Sigmoid colon (tissue), 6 donors: ENCODE measurements at regions not wholly inside any gene's neighbourhood (a gene's known extent, or its start where the extent isn't known, plus 50 kb on each side); places are given as distances from the start of the nearest gene placed in this dataset.
"Not testable (repeated sequence)": the region's sequence is repeated elsewhere in the genome, so short reads cannot be mapped to it uniquely, and the experiment has no call there.

Source experiments
- DNase-seq: peaks from one replicate; pipeline ENCODE4 v3.0.0-alpha.2; 2019
- H3K27ac ChIP-seq, 4 donors: fragments of 200-600 bp; sonication (generic); one replicate each; pipeline ENCODE4 v1.5.1; 2016 to 2019; ENCODE audit warnings: mild to moderate bottlenecking in 1 of 4
- H3K27me3 ChIP-seq, 3 donors: fragments of 200-600 bp; sonication (generic); one replicate each; pipeline ENCODE4 v1.5.1; 2019; ENCODE audit warnings: mild to moderate bottlenecking in 1 of 3
- H3K36me3 ChIP-seq, 4 donors: fragments of 200-600 bp; sonication (generic); one replicate each; pipeline ENCODE4 v1.5.1; 2016 to 2019
- H3K4me1 ChIP-seq, 4 donors: fragments of 200-600 bp; sonication (generic); one replicate each; pipeline ENCODE4 v1.5.1; 2017 to 2019
- H3K4me3 ChIP-seq, 4 donors: fragments of 200-600 bp; sonication (generic); one replicate each; pipeline ENCODE4 v1.5.1; 2017 to 2019; ENCODE audit warnings: mild to moderate bottlenecking in 2 of 4, moderate library complexity in 1 of 4
- H3K9me3 ChIP-seq, 4 donors: fragments of 200-600 bp in 3 of 4; sonication (generic) in 3 of 4; one replicate each; pipeline versions ENCODE4 v1.5.1 to v1.6.1; 2013 to 2019
- EP300 ChIP-seq, 4 donors: sonication (generic); formaldehyde crosslinking; IDR thresholded peaks; one replicate each; pipeline ENCODE4 v1.6.1; 2017; ENCODE audit warnings: antibody characterized with exemption in 4 of 4
- POLR2A ChIP-seq, 2 donors: fragments of 450-650 bp; IDR thresholded peaks; one replicate each; pipeline ENCODE4 v1.6.1; 2016; ENCODE audit warnings: antibody characterized with exemption in 2 of 2, mild to moderate bottlenecking in 2 of 2, moderate library complexity in 2 of 2
- POLR2AphosphoS5 ChIP-seq, 4 donors: sonication (generic); formaldehyde crosslinking; IDR thresholded peaks; one replicate each; pipeline ENCODE4 v1.6.1; 2017; ENCODE audit warnings: antibody characterized with exemption in 4 of 4
- WGBS, 2 donors: extraction: QIAGEN DNeasy Blood & Tissue Kit; methylation state at CpG; one replicate each; pipeline ENCODE4 v1.1.7; 2013; 5-methylcytosine and 5-hydroxymethylcytosine counted together
- intact Hi-C: fragments of 100-400 bp; cut with DNase I; formaldehyde crosslinking; loops from one replicate; pipeline ENCODE4 v1.15.1; 2023
- TF ChIP-seq, protein P1 (sequence below), 4 experiments: fragments of 450-650 bp in 3 of 4; fragments of 200-600 bp in 1 of 4; IDR thresholded peaks; one replicate each; pipeline ENCODE4 v1.5.1; 2016 to 2019; ENCODE audit warnings: antibody characterized with exemption in 4 of 4, mild to moderate bottlenecking in 3 of 4, moderate library complexity in 2 of 4
- donor health status: healthy with polysubstance abuse.
- donor health status: healthy.

GRCh38 chr10:130265542-130265941, 129.4 kb downstream of the GLRX3 start:
- intact Hi-C loops = no loop called here
- H3K9me3 ChIP-seq = no peaks in the 10 kb centered on the region

DNA sequence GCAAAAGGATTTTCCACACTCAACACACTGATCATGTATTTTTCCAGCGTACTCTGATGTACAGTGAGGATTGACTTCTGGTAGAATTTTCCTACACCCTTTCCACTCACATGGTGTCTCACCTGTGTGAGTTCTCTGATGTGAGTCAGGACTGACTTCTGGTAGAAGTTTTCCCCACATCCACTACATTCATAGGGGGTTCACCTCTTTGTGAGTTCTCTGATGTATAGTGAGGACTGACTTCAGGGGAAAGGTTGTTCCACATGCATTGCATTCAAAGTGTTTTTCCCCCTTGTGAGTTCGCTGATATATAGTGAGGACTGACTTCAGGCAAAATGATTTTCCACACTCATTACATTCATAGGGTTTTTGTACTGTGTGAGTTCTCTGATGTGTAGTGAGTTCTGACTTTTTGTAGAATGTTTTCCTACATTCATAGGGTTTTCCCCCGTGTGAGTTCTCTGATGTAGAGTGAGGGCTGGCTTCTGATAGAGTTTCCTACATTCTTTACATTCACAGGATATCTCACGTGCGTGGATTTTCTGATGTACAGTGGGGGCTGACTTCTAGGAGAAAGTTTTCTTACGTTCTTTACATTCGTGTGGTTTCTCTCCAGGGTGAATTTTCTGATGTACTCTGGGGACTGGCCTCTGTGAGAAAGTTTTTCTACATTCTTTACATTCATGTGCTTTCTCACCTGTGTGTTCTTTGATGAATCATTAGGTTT, 146.5 kb downstream of the GLRX3 start:
- WGBS, 2 donors = 82% methylated on average over 7 of the region's 7 CpGs
- Histone ChIP-seq H3K36me3 (no peaks in the 10 kb centered on the region), H3K27ac (no peak overlapping the region), H3K27me3 (no peaks in the 10 kb centered on the region), H3K9me3 (peaks cover 25 to 67% (median 56%) of the 10 kb centered on the region in 4 donors), H3K4me3 (no peak overlapping the region), H3K4me1 (no peaks in the 10 kb centered on the region)
- DNase-seq = no peak
- intact Hi-C loops = no loop called here
- TF ChIP-seq, protein P1, sequence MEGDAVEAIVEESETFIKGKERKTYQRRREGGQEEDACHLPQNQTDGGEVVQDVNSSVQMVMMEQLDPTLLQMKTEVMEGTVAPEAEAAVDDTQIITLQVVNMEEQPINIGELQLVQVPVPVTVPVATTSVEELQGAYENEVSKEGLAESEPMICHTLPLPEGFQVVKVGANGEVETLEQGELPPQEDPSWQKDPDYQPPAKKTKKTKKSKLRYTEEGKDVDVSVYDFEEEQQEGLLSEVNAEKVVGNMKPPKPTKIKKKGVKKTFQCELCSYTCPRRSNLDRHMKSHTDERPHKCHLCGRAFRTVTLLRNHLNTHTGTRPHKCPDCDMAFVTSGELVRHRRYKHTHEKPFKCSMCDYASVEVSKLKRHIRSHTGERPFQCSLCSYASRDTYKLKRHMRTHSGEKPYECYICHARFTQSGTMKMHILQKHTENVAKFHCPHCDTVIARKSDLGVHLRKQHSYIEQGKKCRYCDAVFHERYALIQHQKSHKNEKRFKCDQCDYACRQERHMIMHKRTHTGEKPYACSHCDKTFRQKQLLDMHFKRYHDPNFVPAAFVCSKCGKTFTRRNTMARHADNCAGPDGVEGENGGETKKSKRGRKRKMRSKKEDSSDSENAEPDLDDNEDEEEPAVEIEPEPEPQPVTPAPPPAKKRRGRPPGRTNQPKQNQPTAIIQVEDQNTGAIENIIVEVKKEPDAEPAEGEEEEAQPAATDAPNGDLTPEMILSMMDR (IDR thresholded peaks at IDR 0.05) = no peak
- TF ChIP-seq POLR2A (IDR thresholded peaks at IDR 0.05) = no peak
- no peak for TF ChIP-seq POLR2AphosphoS5 (IDR thresholded peaks at IDR 0.05)
- no peak for TF ChIP-seq EP300 (IDR thresholded peaks at IDR 0.05)

More at GRCh38 chr10:130265542-130265941, 129.4 kb downstream of the GLRX3 start:
- no peaks in the 10 kb centered on the region for H3K36me3 ChIP-seq
- no peak overlapping the region for H3K27ac ChIP-seq
- TF ChIP-seq POLR2AphosphoS5 (IDR thresholded peaks at IDR 0.05) = no peak
- no peak for TF ChIP-seq EP300 (IDR thresholded peaks at IDR 0.05)
- no peak for TF ChIP-seq POLR2A (IDR thresholded peaks at IDR 0.05)
- no peaks in the 10 kb centered on the region for H3K27me3 ChIP-seq
- DNase-seq = no peak
- 88 to 89% methylated on average over 11 of the region's 11 CpGs for WGBS, 2 donors
- no peak overlapping the region for H3K4me3 ChIP-seq
- no peaks in the 10 kb centered on the region for H3K4me1 ChIP-seq

DNA sequence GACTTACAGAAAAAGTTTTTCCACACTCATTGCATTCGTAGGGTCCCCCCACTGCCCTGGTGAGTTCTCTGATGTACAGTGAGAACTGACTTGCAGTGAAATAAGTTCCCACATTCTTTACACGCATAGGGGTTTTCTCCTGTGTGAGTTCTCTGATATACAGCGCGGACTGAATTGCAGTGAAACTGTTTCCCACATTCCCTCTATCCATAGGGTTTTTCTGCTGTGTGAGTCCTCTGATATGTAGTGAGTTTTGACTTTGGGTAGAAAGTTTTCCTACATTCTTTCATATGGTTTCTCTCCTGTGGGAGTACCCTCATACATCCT, 147.0 kb downstream of the GLRX3 start:
- H3K27ac ChIP-seq = no peak overlapping the region
- no peak for TF ChIP-seq POLR2AphosphoS5 (IDR thresholded peaks at IDR 0.05)
- TF ChIP-seq, protein P1 (IDR thresholded peaks at IDR 0.05) = no peak
- TF ChIP-seq POLR2A (IDR thresholded peaks at IDR 0.05) = no peak
- TF ChIP-seq EP300 (IDR thresholded peaks at IDR 0.05) = no peak
- intact Hi-C loops = no loop called here
- H3K9me3 ChIP-seq = peaks cover 25 to 66% (median 56%) of the 10 kb centered on the region in 4 donors
- DNase-seq = no peak
- no peaks in the 10 kb centered on the region for H3K27me3 ChIP-seq
- H3K4me1 ChIP-seq = no peaks in the 10 kb centered on the region
- H3K36me3 ChIP-seq = no peaks in the 10 kb centered on the region
- no peak overlapping the region for H3K4me3 ChIP-seq
- WGBS, 2 donors = 90 to 92% methylated on average over 4 of the region's 4 CpGs

- H3K36me3 ChIP-seq, H3K27me3 ChIP-seq, H3K4me3 ChIP-seq, H3K27ac ChIP-seq, intact Hi-C loops, DNase-seq, H3K4me1 ChIP-seq: not testable (repeated sequence)
- H3K9me3 ChIP-seq = peaks cover 0 to 21% (median 11%) of the 10 kb centered on the region in 4 donors
- 94 to 97% methylated on average over 3 of the region's 3 CpGs for WGBS, 2 donors
Observed at GRCh38 chr10:130295761-130296160, 159.6 kb downstream of the GLRX3 start.

DNA sequence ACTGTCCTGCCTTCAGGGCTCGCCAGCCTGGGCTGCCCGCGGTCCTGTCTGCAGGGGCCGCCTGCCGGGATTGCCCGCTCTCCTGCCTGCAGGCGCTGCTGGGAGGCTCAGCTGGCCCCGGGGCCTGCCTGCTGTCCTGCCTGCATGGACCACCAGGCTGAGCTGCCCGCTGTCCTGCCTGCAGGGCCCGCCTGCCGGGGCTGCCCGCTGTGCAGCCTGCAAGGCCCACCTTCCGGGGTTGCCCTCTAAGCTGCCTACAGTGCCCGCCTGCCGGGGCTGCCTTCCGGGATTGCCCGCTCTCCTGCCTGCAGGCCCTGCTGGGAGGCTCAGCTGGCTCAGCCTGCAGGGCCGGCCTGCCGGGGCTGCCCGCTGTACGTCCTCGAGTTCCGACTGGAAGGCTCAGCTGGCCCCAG, 164.4 kb downstream of the GLRX3 start:
- TF ChIP-seq, protein P1 (IDR thresholded peaks at IDR 0.05) = no peak
- TF ChIP-seq POLR2AphosphoS5 (IDR thresholded peaks at IDR 0.05) (no peak), EP300 (IDR thresholded peaks at IDR 0.05) (no peak), POLR2A (IDR thresholded peaks at IDR 0.05) (no peak)
- no peaks in the 10 kb centered on the region for H3K4me1 ChIP-seq
- no peaks in the 10 kb centered on the region for H3K36me3 ChIP-seq
- H3K27me3 ChIP-seq = no peaks in the 10 kb centered on the region
- no peak for DNase-seq
- H3K4me3 ChIP-seq = peak overlapping the region in 2 of 4 donors; percentile 43 to 44
- WGBS, 2 donors = 19 to 63% methylated on average over 23 of the region's 23 CpGs
- peaks cover 0 to 26% (median 11%) of the 10 kb centered on the region in 4 donors for H3K9me3 ChIP-seq
- intact Hi-C loops = no loop called here
- peak overlapping the region in 2 of 4 donors; percentile 72 to 73 for H3K27ac ChIP-seq
